ENCODE measurements at regions not wholly inside any gene's neighbourhood (a gene's known extent, or its start where the extent isn't known, plus 50 kb on each side); places are given as distances from the start of the nearest gene placed in this dataset.

GRCh38 chr13:22427783-22428182 is 753.0 kb upstream of the SGCG start:
- Histone ChIP-seq H3K4me3 (no peak overlapping the region), H4K20me1 (no peaks in the 10 kb centered on the region), H3K4me2 (no peak overlapping the region), H3K27ac (no peak overlapping the region), H3K9ac (no peak overlapping the region), H3K36me3 (peaks cover 0 to 4% (median 0%) of the 10 kb centered on the region in 11 experiments; a peak in 1 of 22 replicates), H3K9me3 (replicated peaks in 1 of 11) (peaks cover 10 to 40% (median 31%) of the 10 kb centered on the region in 11 experiments), H3K4me1 (peaks cover 0 to 5% (median 0%) of the 10 kb centered on the region in 10 experiments; a peak in 1 of 20 replicates), H3K27me3 (no peaks in the 10 kb centered on the region)
- no peak for TF ChIP-seq Cebpa-rat (IDR thresholded peaks at IDR 0.05)

- H3K4me2 ChIP-seq = no peak overlapping the region
- H3K36me3 ChIP-seq = peaks cover 0 to 4% (median 0%) of the 10 kb centered on the region in 11 experiments; a peak in 3 of 22 replicates
- H3K9me3 ChIP-seq (replicated peaks in 1 of 11) = peaks cover 15 to 45% (median 36%) of the 10 kb centered on the region in 11 experiments
- peaks cover 0 to 6% (median 0%) of the 10 kb centered on the region in 10 experiments; a peak in 1 of 20 replicates for H3K4me1 ChIP-seq
- no peaks in the 10 kb centered on the region for H3K27me3 ChIP-seq
- H4K20me1 ChIP-seq = no peaks in the 10 kb centered on the region
- no peak overlapping the region for H3K27ac ChIP-seq
- no peak overlapping the region for H3K9ac ChIP-seq
- no peak for TF ChIP-seq Cebpa-rat (IDR thresholded peaks at IDR 0.05)
- no peak overlapping the region for H3K4me3 ChIP-seq
Observed at GRCh38 chr13:22428188-22428828, 752.5 kb upstream of the SGCG start.

GRCh38 chr13:22432690-22433089 is 748.1 kb upstream of the SGCG start:
- peaks cover 32 to 58% (median 45%) of the 10 kb centered on the region in 11 experiments for H3K9me3 ChIP-seq (replicated peaks in 1 of 11)
- H3K9ac ChIP-seq = no peak overlapping the region
- peaks cover 0 to 8% (median 0%) of the 10 kb centered on the region in 11 experiments; a peak in 4 of 22 replicates for H3K36me3 ChIP-seq
- no peak overlapping the region for H3K4me3 ChIP-seq
- no peak overlapping the region for H3K4me2 ChIP-seq
- H3K27ac ChIP-seq = no peak overlapping the region
- no peaks in the 10 kb centered on the region for H3K27me3 ChIP-seq
- TF ChIP-seq Cebpa-rat (IDR thresholded peaks at IDR 0.05) = no peak
- H3K4me1 ChIP-seq = peaks cover 4 to 13% (median 7%) of the 10 kb centered on the region in 10 experiments; a peak in 16 of 20 replicates
- no peaks in the 10 kb centered on the region for H4K20me1 ChIP-seq

GRCh38 chr13:22447132-22447886 is 733.5 kb upstream of the SGCG start:
- peak overlapping the region in 8 of 11 experiments; percentile 37 to 75 (median 66); a peak in 13 of 22 replicates for H3K9ac ChIP-seq
- peak overlapping the region; percentile 38 to 79 (median 60) for H3K4me2 ChIP-seq
- H3K27ac ChIP-seq = peak overlapping the region in 10 of 11 experiments; percentile 5 to 98 (median 94); a peak in 18 of 22 replicates
- peak overlapping the region in 1 of 10 experiments; percentile 12; a peak in 1 of 20 replicates for H3K4me3 ChIP-seq
- peaks cover 15 to 38% (median 21%) of the 10 kb centered on the region in 11 experiments; a peak in 21 of 22 replicates for H3K9me3 ChIP-seq (replicated peaks in 1 of 11)
- no peaks in the 10 kb centered on the region for H4K20me1 ChIP-seq
- no peak for TF ChIP-seq Cebpa-rat (IDR thresholded peaks at IDR 0.05)
- no peaks in the 10 kb centered on the region for H3K27me3 ChIP-seq
- H3K36me3 ChIP-seq = peaks cover 0 to 5% (median 0%) of the 10 kb centered on the region in 11 experiments; a peak in 1 of 22 replicates
- peaks cover 29 to 62% (median 45%) of the 10 kb centered on the region in 10 experiments for H3K4me1 ChIP-seq

- peaks cover 39 to 82% (median 64%) of the 10 kb centered on the region in 10 experiments for H3K4me1 ChIP-seq
Observed at GRCh38 chr13:22449251-22449650, 731.5 kb upstream of the SGCG start.

GRCh38 chr13:22451327-22451741 is 729.4 kb upstream of the SGCG start:
- peak overlapping the region; percentile 12 to 98 (median 93); a peak in 20 of 22 replicates for H3K27ac ChIP-seq
- peaks cover 5 to 17% (median 11%) of the 10 kb centered on the region in 11 experiments; a peak in 17 of 22 replicates for H3K9me3 ChIP-seq (replicated peaks in 1 of 11)
- H3K9ac ChIP-seq = peak overlapping the region; percentile 2 to 86 (median 78); a peak in 19 of 22 replicates
- H3K4me1 ChIP-seq = peaks cover 60 to 98% (median 83%) of the 10 kb centered on the region in 10 experiments
- H3K27me3 ChIP-seq = no peaks in the 10 kb centered on the region
- peaks cover 0 to under 1% (median 0%) of the 10 kb centered on the region in 11 experiments; a peak in 1 of 22 replicates for H3K36me3 ChIP-seq
- H3K4me2 ChIP-seq = peak overlapping the region; percentile 65 to 90 (median 80)
- peak overlapping the region in 5 of 10 experiments; percentile 7 to 34 (median 20); a peak in 5 of 20 replicates for H3K4me3 ChIP-seq
- TF ChIP-seq Cebpa-rat (IDR thresholded peaks at IDR 0.05) = peak in 10 of 11 experiments; percentile 14 to 100 (median 99); a peak in 17 of 22 replicates
- no peaks in the 10 kb centered on the region for H4K20me1 ChIP-seq

More at GRCh38 chr13:22449251-22449650, 731.5 kb upstream of the SGCG start:
- Histone ChIP-seq H3K27ac (peak overlapping the region in 8 of 11 experiments; percentile 40 to 98 (median 96); a peak in 17 of 22 replicates), H3K27me3 (no peaks in the 10 kb centered on the region), H3K36me3 (0 out of 22 replicates have a peak, but pooled peaks cover 0 to 2% (median 0%) of the 10 kb centered on the region in 11 experiments), H3K9ac (peak overlapping the region in 4 of 11 experiments; percentile 2 to 57 (median 50); a peak in 8 of 22 replicates), H3K4me2 (peak overlapping the region in 7 of 11 experiments; percentile 33 to 83 (median 42); a peak in 12 of 22 replicates), H3K9me3 (replicated peaks in 1 of 11) (peaks cover 13 to 31% (median 17%) of the 10 kb centered on the region in 11 experiments; a peak in 21 of 22 replicates), H3K4me3 (no peak overlapping the region), H4K20me1 (no peaks in the 10 kb centered on the region)
- no peak for TF ChIP-seq Cebpa-rat (IDR thresholded peaks at IDR 0.05)

GRCh38 chr13:22454586-22454985 is 726.2 kb upstream of the SGCG start:
- peaks cover 22 to 44% (median 40%) of the 10 kb centered on the region in 11 experiments for H3K9me3 ChIP-seq (replicated peaks in 1 of 11)
- peak overlapping the region; percentile 56 to 90 (median 80) for H3K4me2 ChIP-seq
- peak overlapping the region in 10 of 11 experiments; percentile 42 to 98 (median 94); a peak in 20 of 22 replicates for H3K27ac ChIP-seq
- H3K9ac ChIP-seq = peak overlapping the region in 8 of 11 experiments; percentile 57 to 86 (median 80); a peak in 15 of 22 replicates
- H3K4me1 ChIP-seq = peaks cover 56 to 84% (median 76%) of the 10 kb centered on the region in 10 experiments
- TF ChIP-seq Cebpa-rat (IDR thresholded peaks at IDR 0.05) = no peak
- H4K20me1 ChIP-seq = no peaks in the 10 kb centered on the region
- H3K4me3 ChIP-seq = peak overlapping the region in 4 of 10 experiments; percentile 18 to 41 (median 26); a peak in 6 of 20 replicates
- H3K27me3 ChIP-seq = no peaks in the 10 kb centered on the region
- H3K36me3 ChIP-seq = peaks cover 0 to 33% (median 14%) of the 10 kb centered on the region in 11 experiments; a peak in 13 of 22 replicates

- Histone ChIP-seq H4K20me1 (no peaks in the 10 kb centered on the region), H3K9ac (peak overlapping the region in 8 of 11 experiments; percentile 57 to 86 (median 80); a peak in 16 of 22 replicates), H3K4me3 (peak overlapping the region in 7 of 10 experiments; percentile 4 to 41 (median 21); a peak in 5 of 20 replicates), H3K4me2 (peak overlapping the region; percentile 56 to 90 (median 80)), H3K27ac (peak overlapping the region in 10 of 11 experiments; percentile 42 to 98 (median 94); a peak in 19 of 22 replicates), H3K4me1 (peaks cover 56 to 80% (median 73%) of the 10 kb centered on the region in 10 experiments), H3K9me3 (replicated peaks in 1 of 11) (peaks cover 24 to 48% (median 45%) of the 10 kb centered on the region in 11 experiments), H3K27me3 (no peaks in the 10 kb centered on the region), H3K36me3 (peaks cover 0 to 38% (median 14%) of the 10 kb centered on the region in 11 experiments; a peak in 13 of 22 replicates)
- no peak for TF ChIP-seq Cebpa-rat (IDR thresholded peaks at IDR 0.05)
Observed at GRCh38 chr13:22455036-22455435, 725.7 kb upstream of the SGCG start.

Measured in BLaER1 treated with 17β-estradiol and CSF1 and Interleukin-3, amounts not matched to agents 10 nM and 100 nM (cell line).